ENCODE measurements at regions not wholly inside any gene's neighbourhood (a gene's known extent, or its start where the extent isn't known, plus 50 kb on each side); places are given as distances from the start of the nearest gene placed in this dataset.
"Not testable (repeated sequence)": the region's sequence is repeated elsewhere in the genome, so short reads cannot be mapped to it uniquely, and the experiment has no call there.

- no peak for DNase-seq (ENCODE audit: low spot score)
Measured at GRCh38 chr6:63014290-63014689, 197.0 kb upstream of the FKBP1C start.

- no peak for DNase-seq (ENCODE audit: low spot score)
Measured at GRCh38 chr6:63022631-63023030, 188.6 kb upstream of the FKBP1C start.

- DNase-seq (ENCODE audit: low spot score), result no peak
Measured at GRCh38 chr6:63023726-63024125, 187.5 kb upstream of the FKBP1C start.

GRCh38 chr6:63049216-63049615 lies 162.1 kb upstream of the FKBP1C start:
- no peak for DNase-seq (ENCODE audit: low spot score)

DNA sequence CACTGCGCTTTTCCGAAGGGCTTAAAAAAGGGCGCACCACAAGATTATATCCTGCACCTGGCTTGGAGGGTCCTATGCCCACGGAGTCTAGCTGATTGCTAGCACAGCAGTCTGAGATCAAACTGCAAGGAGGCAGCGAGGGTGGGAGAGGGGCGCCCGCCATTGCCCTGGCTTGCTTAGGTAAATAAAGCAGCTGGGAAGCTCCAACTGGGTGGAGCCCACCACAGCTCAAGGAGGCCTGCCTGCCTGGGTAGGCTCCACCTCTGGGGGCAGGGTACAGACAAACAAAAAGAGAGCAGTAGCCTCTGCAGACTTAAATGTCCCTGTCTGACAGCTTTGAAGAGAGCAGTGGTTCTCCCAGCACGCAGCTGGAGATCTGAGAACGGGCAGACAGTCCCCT lies 158.1 kb upstream of the FKBP1C start:
- not testable (repeated sequence) for DNase-seq (ENCODE audit: low spot score)

- DNase-seq (ENCODE audit: low spot score), result no peak
Measured at GRCh38 chr6:63058601-63059000, 152.7 kb upstream of the FKBP1C start.

- no peak for DNase-seq (ENCODE audit: low spot score)
Measured at GRCh38 chr6:63063631-63064271, 147.5 kb upstream of the FKBP1C start.

- DNase-seq (ENCODE audit: low spot score), result no peak
Measured at GRCh38 chr6:63066055-63066704, 145.1 kb upstream of the FKBP1C start.

DNA sequence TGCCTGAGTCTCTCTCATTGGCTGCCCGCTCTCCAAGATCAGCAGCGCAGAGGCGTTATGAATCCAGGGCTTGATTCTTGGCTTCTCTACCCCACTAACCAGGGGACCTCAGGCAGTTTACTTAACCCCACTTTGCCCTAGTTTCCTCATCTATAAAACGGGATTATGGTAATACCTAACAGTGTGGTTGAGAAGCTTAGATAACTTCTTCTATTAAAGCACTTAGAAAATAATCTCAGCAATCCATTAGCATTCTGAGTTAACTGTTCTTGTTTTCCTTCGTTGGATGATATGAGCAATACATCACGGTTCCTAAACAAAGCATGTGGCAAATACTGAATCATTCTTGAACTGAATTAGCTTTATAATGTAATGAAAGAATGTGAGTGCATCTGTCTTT lies 116.3 kb upstream of the FKBP1C start:
- no peak for DNase-seq (ENCODE audit: low spot score)

- DNase-seq (ENCODE audit: low spot score), result no peak
Measured at GRCh38 chr6:63097222-63097621, 114.0 kb upstream of the FKBP1C start.

GRCh38 chr6:63098789-63099188 lies 112.5 kb upstream of the FKBP1C start:
- DNase-seq (ENCODE audit: low spot score), result no peak

DNA sequence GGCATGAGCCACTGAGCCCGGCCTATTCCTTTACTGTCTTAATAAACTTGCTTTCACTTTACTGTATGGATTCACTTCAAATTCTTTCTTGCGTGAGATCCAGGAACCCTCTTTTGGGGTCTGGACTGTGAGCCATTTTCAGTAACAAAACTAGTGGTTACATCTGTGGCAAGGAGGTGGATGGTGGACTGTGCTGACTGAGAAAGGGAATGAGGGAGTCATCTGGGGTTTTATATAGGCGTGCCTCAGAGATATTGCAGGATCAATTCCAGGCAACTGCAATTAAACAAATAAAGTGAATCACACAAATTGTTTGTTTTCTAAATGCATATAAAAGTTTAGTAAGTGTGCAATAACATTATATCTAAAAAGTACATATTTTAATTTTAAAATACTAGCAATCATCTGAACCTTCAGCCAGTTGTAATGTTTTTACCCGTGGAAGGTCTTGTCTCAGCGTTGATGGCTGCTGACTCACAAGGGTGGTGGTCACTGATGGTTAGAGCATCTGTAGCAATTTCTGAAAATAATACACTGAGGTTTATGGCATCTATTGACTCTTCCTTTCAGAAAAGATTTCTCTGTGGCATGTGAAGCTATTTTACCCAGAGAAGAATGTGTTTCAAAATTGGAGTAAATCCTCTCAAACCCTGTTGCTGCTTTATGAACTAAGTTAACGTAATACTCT lies 111.4 kb upstream of the FKBP1C start:
- DNase-seq (ENCODE audit: low spot score), result no peak

DNA sequence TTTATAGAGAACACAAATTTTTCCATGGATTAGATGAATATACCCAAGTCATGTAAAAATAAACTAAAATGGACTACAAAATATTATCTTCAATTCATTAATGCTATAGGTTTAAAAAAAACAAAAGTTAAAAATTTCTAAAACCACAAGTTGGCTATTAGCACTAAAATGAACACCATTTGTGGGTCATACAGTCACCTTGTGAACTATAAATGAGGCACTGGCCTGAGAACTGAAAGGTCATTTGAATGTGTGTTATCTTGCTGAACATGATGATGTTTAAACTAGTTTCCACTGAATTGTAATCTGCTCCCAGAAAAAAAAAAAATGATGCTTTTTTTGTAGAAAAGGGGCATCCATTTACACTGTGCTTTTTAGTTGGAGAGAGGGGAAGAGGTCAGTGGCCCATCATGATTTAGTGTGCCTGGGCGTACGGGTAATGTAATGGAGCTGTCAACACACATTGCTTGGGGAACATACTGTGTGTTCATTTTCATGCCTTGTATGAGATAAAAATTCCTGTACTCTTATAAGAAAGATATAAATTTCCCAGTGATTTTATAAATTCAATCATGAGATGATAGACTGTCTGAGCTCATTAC lies 96.6 kb upstream of the FKBP1C start:
- no peak for DNase-seq (ENCODE audit: low spot score)

- no peak for DNase-seq (ENCODE audit: low spot score)
Measured at GRCh38 chr6:63121166-63121565, 90.1 kb upstream of the FKBP1C start.

DNA sequence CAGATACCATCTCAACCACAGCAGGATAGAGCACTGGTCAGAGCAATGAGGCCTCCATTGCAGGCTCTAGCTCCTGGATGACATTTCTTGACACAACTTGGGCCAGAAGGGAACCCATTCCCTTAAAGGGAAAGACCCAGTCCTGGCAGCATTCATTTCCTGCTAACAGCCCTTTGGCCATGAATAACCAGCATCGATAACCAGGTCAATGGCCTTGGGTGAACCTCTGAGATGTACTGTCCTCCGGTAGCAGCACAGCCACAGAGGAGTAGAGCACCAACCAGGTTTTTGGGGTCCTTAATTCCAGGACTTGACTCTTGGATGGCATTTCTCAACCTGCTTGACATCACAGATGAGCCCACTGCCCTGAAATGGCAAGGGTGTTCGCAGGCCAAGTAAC lies 71.2 kb upstream of the FKBP1C start:
- DNase-seq (ENCODE audit: low spot score), result no peak

DNA sequence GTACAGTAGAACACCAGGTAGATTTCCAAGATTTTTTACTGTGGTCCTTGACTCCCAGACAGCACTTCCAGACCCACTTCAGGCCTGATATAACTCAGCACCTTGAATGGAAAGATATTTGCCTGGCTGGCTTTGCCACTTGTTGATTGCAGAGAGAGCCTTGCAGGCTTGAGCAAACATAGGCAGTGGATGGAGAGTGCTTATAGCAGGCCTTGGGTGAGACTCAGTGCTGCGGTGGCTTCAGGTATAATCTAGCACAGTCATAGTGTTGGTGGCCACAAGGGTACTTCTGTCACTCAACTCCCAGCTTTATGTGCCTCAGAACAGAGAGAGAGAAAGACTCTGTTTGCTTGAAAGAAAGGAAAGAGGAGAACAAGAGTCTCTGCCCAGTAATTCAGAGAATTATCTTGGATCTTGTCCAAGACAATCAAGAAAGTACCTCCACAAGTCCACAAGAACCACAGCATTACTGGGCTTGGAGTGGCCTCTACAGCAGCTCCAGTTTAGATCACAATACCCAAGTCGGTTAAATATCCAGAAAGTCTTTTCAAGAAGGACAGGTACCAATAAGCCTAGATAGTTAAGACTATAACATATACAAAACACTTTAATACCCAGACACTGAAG lies 70.5 kb upstream of the FKBP1C start:
- no peak for DNase-seq (ENCODE audit: low spot score)

GRCh38 chr6:63149730-63150129 lies 61.5 kb upstream of the FKBP1C start:
- DNase-seq (ENCODE audit: low spot score), result no peak

DNA sequence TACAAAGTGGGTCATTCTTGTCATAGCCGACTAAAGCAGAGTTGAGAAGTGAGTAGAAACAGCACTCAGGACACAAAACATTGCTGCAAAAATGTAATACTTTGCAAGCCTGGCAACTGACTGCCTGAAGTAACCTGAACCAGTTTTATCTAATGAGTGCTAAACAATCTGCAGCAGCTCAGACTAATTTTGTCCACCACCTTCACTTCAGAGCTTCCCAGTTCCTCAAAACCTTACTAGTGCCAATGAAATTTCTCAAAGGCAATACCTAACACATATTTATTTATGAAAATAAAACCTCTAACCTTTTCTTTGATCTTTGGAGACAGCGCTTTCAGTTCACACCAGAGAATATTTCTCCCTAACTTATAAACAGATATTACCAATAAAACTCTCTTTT lies 56.7 kb upstream of the FKBP1C start:
- DNase-seq (ENCODE audit: low spot score), result no peak

All from Ammon's horn (tissue), 1 donor.